Kidney epithelial cell (primary cell): ENCODE measurements at regions not wholly inside any gene's neighbourhood (a gene's known extent, or its start where the extent isn't known, plus 50 kb on each side); places are given as distances from the start of the nearest gene placed in this dataset.

ENCODE experiments used
- DNase-seq: peaks from one replicate; pipeline ENCODE4 v3.0.0-alpha.2; 2010; ENCODE audit warnings: low read depth
- H3K27me3 ChIP-seq: 2 replicates; pipeline ENCODE4 v1.6.0; 2011; ENCODE audit warnings: low read length; ENCODE audit not compliant: control insufficient read depth, insufficient read depth
- H3K36me3 ChIP-seq: 2 replicates; pipeline ENCODE4 v1.5.1; 2011; ENCODE audit warnings: low read length; ENCODE audit not compliant: control insufficient read depth, insufficient read depth
- H3K4me3 ChIP-seq: 2 replicates; pipeline ENCODE4 v1.5.1; 2011; ENCODE audit warnings: low read depth, mild to moderate bottlenecking, control low read depth, low read length
- TF ChIP-seq, protein P1 (sequence below): IDR thresholded peaks from 2 replicates; pipeline ENCODE4 v1.5.1; 2011; ENCODE audit warnings: mild to moderate bottlenecking, moderate library complexity, low read length, control low read depth, inconsistent platforms; ENCODE audit not compliant: insufficient read depth, poor library complexity, severe bottlenecking

GRCh38 chr3:164848923-164849322 is 229.4 kb downstream of the SI start:
- Histone ChIP-seq H3K36me3 (no peaks in the 10 kb centered on the region), H3K27me3 (no peaks in the 10 kb centered on the region), H3K4me3 (no peak overlapping the region)
- TF ChIP-seq, protein P1, sequence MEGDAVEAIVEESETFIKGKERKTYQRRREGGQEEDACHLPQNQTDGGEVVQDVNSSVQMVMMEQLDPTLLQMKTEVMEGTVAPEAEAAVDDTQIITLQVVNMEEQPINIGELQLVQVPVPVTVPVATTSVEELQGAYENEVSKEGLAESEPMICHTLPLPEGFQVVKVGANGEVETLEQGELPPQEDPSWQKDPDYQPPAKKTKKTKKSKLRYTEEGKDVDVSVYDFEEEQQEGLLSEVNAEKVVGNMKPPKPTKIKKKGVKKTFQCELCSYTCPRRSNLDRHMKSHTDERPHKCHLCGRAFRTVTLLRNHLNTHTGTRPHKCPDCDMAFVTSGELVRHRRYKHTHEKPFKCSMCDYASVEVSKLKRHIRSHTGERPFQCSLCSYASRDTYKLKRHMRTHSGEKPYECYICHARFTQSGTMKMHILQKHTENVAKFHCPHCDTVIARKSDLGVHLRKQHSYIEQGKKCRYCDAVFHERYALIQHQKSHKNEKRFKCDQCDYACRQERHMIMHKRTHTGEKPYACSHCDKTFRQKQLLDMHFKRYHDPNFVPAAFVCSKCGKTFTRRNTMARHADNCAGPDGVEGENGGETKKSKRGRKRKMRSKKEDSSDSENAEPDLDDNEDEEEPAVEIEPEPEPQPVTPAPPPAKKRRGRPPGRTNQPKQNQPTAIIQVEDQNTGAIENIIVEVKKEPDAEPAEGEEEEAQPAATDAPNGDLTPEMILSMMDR: no peak
- no peak for DNase-seq

DNA sequence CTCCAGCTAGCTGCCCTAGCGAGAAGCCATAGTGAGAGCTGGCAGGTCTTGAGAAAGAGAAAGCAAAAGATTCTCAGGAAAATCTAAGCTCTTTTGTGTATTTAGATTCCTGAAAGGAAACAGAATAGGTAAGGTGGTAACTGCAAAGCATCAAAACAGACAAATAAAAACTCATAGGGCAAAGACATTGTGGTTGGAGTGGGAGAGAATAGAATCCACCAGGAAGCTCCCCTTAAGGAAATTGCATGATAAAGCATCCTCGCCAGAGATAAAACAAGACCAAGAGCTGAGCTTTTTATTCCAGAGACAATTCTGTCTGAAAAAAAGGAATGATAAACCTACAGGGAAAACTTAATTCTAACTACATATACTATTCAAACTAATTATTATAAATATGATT is 232.6 kb downstream of the SI start:
- Histone ChIP-seq H3K4me3 (no peak overlapping the region), H3K27me3 (no peaks in the 10 kb centered on the region), H3K36me3 (no peaks in the 10 kb centered on the region)
- TF ChIP-seq, protein P1: no peak
- DNase-seq: no peak

GRCh38 chr3:164832216-164832615 is 246.1 kb downstream of the SI start:
- H3K36me3 ChIP-seq: no peaks in the 10 kb centered on the region
- H3K27me3 ChIP-seq: no peaks in the 10 kb centered on the region
- TF ChIP-seq, protein P1: no peak
- DNase-seq: no peak
- no peak overlapping the region for H3K4me3 ChIP-seq

DNA sequence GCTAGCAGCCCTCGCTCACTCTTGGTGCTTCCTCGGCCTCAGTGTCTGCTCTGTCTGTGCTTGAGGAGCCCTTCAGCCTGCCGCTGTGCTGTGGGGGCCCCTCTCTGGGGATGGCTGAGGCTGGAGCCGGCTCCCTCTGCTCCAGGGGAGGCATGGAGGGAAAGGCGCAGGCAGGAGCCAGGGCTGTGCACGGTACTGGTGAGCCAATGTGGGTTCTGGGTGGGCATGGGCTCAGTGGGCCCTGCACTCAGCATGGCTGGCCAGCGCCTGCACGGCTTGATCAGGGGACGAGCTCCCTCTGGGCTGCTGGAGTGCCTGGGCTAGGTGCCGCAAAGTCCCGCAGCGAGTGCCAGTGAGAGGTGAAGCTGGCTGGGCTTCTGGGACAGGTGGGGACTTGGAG is 260.0 kb downstream of the SI start:
- no peaks in the 10 kb centered on the region for H3K27me3 ChIP-seq
- H3K4me3 ChIP-seq: no peak overlapping the region
- no peak for DNase-seq
- no peaks in the 10 kb centered on the region for H3K36me3 ChIP-seq
- TF ChIP-seq, protein P1: no peak

DNA sequence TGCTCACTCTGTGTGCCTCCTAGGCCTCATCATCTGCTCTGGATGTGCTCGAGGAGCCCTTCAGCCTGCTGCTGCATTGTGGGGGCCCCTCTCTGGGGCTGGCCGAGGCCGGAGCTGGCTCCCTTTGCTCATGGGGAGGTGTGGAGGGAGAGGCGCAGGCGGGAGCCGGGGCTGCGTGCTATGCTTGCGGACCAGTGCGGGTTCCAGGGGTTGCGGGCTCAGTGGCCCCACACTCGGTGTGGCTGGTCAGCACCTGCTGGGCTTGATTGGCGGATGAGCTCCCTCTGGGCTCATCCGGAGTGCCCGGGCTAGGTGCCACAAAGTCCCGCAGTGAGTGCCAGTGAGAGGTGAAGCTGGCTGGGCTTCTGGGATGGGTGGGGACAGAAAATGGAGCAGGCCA is 264.2 kb downstream of the SI start:
- Histone ChIP-seq H3K4me3 (no peak overlapping the region), H3K27me3 (no peaks in the 10 kb centered on the region), H3K36me3 (no peaks in the 10 kb centered on the region)
- TF ChIP-seq, protein P1: no peak
- no peak for DNase-seq

DNA sequence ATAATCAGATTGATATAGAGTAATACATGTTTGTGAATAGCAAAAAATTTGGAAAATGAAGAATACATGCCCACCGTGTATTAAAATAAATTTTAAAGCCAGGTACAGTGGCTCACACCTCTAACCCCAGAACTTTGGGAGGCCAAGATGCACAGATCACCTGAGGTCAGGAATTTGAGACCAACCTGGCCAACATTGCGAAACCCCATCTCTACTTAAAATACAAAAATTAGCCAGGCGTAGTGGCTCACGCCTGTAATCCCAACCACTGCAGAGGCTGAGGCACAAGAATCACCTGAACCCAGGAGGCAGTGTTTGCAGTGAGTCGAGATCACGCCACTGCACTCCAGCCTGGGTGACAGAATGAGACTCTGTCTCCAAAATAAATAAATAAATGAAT is 266.3 kb downstream of the SI start:
- H3K27me3 ChIP-seq: no peaks in the 10 kb centered on the region
- no peak for DNase-seq
- TF ChIP-seq, protein P1: no peak
- H3K4me3 ChIP-seq: no peak overlapping the region
- H3K36me3 ChIP-seq: no peaks in the 10 kb centered on the region
